ENCODE measurements at regions not wholly inside any gene's neighbourhood (a gene's known extent, or its start where the extent isn't known, plus 50 kb on each side); places are given as distances from the start of the nearest gene placed in this dataset.

GRCh38 chr11:105466582-105467228, 143.2 kb upstream of the GRIA4 start:
- no peak for TF ChIP-seq CTCF (IDR thresholded peaks at IDR 0.05)
- no peak for TF ChIP-seq EZH2 (IDR thresholded peaks at IDR 0.05; ENCODE audit: borderline replicate concordance, insufficient read depth, low read depth, low read length, poor library complexity, severe bottlenecking)

Measured in B cell (primary cell).